GM12875 (cell line): ENCODE measurements at regions not wholly inside any gene's neighbourhood (a gene's known extent, or its start where the extent isn't known, plus 50 kb on each side); places are given as distances from the start of the nearest gene placed in this dataset.

ENCODE experiments used
- H3K4me3 ChIP-seq: one replicate; pipeline ENCODE4 v1.5.1; 2011; ENCODE audit warnings: low read depth, low read length, control low read depth
- CTCF ChIP-seq: IDR thresholded peaks from 2 replicates; pipeline ENCODE4 v1.5.1; 2011; ENCODE audit warnings: low read depth, mild to moderate bottlenecking, control low read depth, inconsistent platforms, low read length, moderate library complexity, borderline replicate concordance; ENCODE audit not compliant: insufficient read depth

DNA sequence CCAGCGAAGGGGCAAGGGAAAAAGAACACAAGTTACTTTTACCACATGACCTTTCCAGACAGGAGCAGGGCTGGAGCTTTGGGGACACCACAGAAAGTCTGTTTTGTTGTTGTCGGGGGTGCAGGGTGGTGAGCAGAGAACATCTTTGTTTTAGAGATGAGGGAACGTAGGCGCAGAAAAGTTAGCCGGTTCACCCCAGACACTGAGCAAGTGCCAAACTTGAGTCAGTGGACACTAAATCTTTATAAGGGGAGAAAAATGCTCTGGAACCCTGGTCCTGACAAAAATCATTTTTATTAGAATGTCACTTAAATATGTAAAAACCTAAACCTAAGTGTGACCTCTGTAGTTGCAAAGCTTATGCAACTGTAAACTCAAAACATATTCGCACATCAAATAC lies 126.4 kb upstream of the GAS1 start:
- no peak for TF ChIP-seq CTCF
- no peak overlapping the region for H3K4me3 ChIP-seq

DNA sequence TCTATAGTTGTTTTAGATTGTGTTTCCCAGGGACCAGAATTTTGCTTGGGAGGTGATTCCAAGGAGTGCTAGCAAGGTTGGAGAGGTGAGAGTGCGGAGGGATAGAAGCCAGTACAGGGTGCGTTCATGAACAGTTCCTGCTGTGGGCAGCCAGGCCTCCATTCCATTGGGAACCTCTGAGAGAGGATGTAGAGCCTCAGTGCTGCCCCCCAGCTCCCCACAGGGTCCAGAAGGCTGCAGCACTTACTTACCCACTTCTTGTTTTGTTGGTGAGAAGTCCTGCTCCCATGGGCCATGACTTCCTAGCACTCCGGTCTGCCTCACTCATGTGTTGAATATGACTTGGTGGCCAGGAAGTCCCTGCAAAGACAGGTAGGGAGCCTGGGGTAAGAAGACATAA lies 128.2 kb upstream of the GAS1 start:
- TF ChIP-seq CTCF = no peak
- H3K4me3 ChIP-seq = no peak overlapping the region

- no peak for TF ChIP-seq CTCF
- H3K4me3 ChIP-seq = no peak overlapping the region
Observed at GRCh38 chr9:87076825-87077224, 129.5 kb upstream of the GAS1 start.

- no peak overlapping the region for H3K4me3 ChIP-seq
- TF ChIP-seq CTCF = no peak
Observed at GRCh38 chr9:87077986-87078385, 130.7 kb upstream of the GAS1 start.

GRCh38 chr9:87080512-87081264 lies 133.4 kb upstream of the GAS1 start:
- TF ChIP-seq CTCF = no peak
- H3K4me3 ChIP-seq = no peak overlapping the region

DNA sequence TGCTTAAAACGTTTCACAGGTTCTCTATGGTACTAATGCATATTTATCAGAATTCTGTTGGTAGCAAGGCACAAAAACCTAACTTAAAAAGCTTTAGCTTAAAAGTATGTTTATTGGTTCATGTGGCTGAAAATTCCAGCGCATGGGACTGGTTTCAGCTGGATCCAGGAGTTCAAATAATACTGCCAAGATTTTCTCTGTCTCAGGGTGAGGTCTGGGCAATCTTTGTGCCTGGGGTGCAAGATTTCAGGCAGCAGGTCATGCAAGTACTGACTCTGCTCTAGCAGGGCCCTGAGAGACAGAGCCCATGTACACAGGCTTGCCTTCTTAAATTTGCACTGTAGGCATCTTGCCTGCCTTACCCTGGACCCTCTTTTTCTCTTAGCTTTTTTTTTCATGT lies 134.2 kb upstream of the GAS1 start:
- TF ChIP-seq CTCF = no peak
- H3K4me3 ChIP-seq = no peak overlapping the region

- H3K4me3 ChIP-seq = no peak overlapping the region
- no peak for TF ChIP-seq CTCF
Observed at GRCh38 chr9:87083986-87084385, 136.7 kb upstream of the GAS1 start.
